Activated T-helper 2 cell treated with anti-CD3 and anti-CD28 coated beads, Interferon-gamma antibody, Interleukin-2, Interleukin-4, amounts not matched to agents 10 μg/mL and 5 μg/mL and 100 μg/mL, durations not matched to agents 14 hours and 24 hours and 36 hours (primary cell): ENCODE measurements at regions not wholly inside any gene's neighbourhood (a gene's known extent, or its start where the extent isn't known, plus 50 kb on each side); places are given as distances from the start of the nearest gene placed in this dataset.

Experiments
- DNase-seq: peaks from one replicate; pipeline ENCODE4 v3.0.0; 2021; ENCODE audit warnings: low spot score
- H3K27ac Mint-ChIP-seq: one replicate; pipeline ENCODE4 v1.8.0; 2021; ENCODE audit warnings: mixed read lengths
- H3K27me3 Mint-ChIP-seq: one replicate; pipeline ENCODE4 v1.8.0; 2021; ENCODE audit warnings: low read depth, mixed read lengths
- H3K36me3 Mint-ChIP-seq: one replicate; pipeline ENCODE4 v1.8.0; 2021; ENCODE audit warnings: low read depth, mixed read lengths
- H3K4me1 Mint-ChIP-seq: one replicate; pipeline ENCODE4 v1.8.0; 2021; ENCODE audit warnings: low read depth, mixed read lengths
- H3K4me3 Mint-ChIP-seq: one replicate; pipeline ENCODE4 v1.8.0; 2021; ENCODE audit warnings: low read depth, mild to moderate bottlenecking, moderate library complexity, mixed read lengths
- H3K9me3 Mint-ChIP-seq: one replicate; pipeline ENCODE4 v1.8.0; 2021; ENCODE audit warnings: mixed read lengths
- intact Hi-C: fragments of 100-400 bp; cut with micrococcal nuclease; formaldehyde crosslinking; loops from one replicate; pipeline ENCODE4 v1.15.1; 2023

GRCh38 chr21:38965241-38965640, 159.5 kb downstream of the ETS2 start:
- Mint-ChIP-seq H3K27me3 (no peaks in the 10 kb centered on the region), H3K27ac (no peak overlapping the region), H3K9me3 (peaks cover 23% of the 10 kb centered on the region), H3K4me3 (no peak overlapping the region), H3K36me3 (peaks cover 20% of the 10 kb centered on the region), H3K4me1 (peaks cover 19% of the 10 kb centered on the region)
- intact Hi-C loops, result no loop called here
- no peak for DNase-seq

- no peak overlapping the region for H3K27ac Mint-ChIP-seq
- H3K4me1 Mint-ChIP-seq, result peaks cover 30% of the 10 kb centered on the region
- peaks cover 28% of the 10 kb centered on the region for H3K36me3 Mint-ChIP-seq
- H3K4me3 Mint-ChIP-seq, result no peak overlapping the region
- intact Hi-C loops, result no loop called here
- peaks cover 23% of the 10 kb centered on the region for H3K9me3 Mint-ChIP-seq
- no peak for DNase-seq
- H3K27me3 Mint-ChIP-seq, result no peaks in the 10 kb centered on the region
These were observed 157.3 kb downstream of the ETS2 start for GRCh38 chr21:38963006-38963405.

GRCh38 chr21:38960251-38960650, 154.5 kb downstream of the ETS2 start:
- peaks cover 23% of the 10 kb centered on the region for H3K9me3 Mint-ChIP-seq
- no peak for DNase-seq
- intact Hi-C loops, result no loop called here
- H3K4me1 Mint-ChIP-seq, result peaks cover 54% of the 10 kb centered on the region
- H3K4me3 Mint-ChIP-seq, result no peak overlapping the region
- peak overlapping the region; percentile 96 for H3K27ac Mint-ChIP-seq
- no peaks in the 10 kb centered on the region for H3K27me3 Mint-ChIP-seq
- H3K36me3 Mint-ChIP-seq, result peaks cover 28% of the 10 kb centered on the region

GRCh38 chr21:38959692-38960061, 153.9 kb downstream of the ETS2 start:
- H3K27ac Mint-ChIP-seq, result peak overlapping the region; percentile 96
- H3K4me3 Mint-ChIP-seq, result no peak overlapping the region
- H3K4me1 Mint-ChIP-seq, result peaks cover 60% of the 10 kb centered on the region
- H3K36me3 Mint-ChIP-seq, result peaks cover 28% of the 10 kb centered on the region
- H3K27me3 Mint-ChIP-seq, result no peaks in the 10 kb centered on the region
- no peak for DNase-seq
- peaks cover 23% of the 10 kb centered on the region for H3K9me3 Mint-ChIP-seq
- intact Hi-C loops, result loop anchor here (1.0 to 2.0 kb wide), 6 partner anchors 21 to 191 kb away; partner anchors contain the start of gene ETS2

- Mint-ChIP-seq H3K4me1 (peaks cover 64% of the 10 kb centered on the region), H3K27ac (peak overlapping the region; percentile 96), H3K4me3 (peak overlapping the region; percentile 61), H3K9me3 (peaks cover 23% of the 10 kb centered on the region), H3K27me3 (no peaks in the 10 kb centered on the region), H3K36me3 (peaks cover 28% of the 10 kb centered on the region)
- intact Hi-C loops, result loop anchor here (1.0 to 2.0 kb wide), 6 partner anchors 20 to 191 kb away; partner anchors contain the start of gene ETS2
- no peak for DNase-seq
These were observed 153.4 kb downstream of the ETS2 start for GRCh38 chr21:38958940-38959691.

- H3K4me3 Mint-ChIP-seq, result no peak overlapping the region
- H3K9me3 Mint-ChIP-seq, result peaks cover 23% of the 10 kb centered on the region
- no peak for DNase-seq
- peaks cover 28% of the 10 kb centered on the region for H3K36me3 Mint-ChIP-seq
- intact Hi-C loops, result loop anchor here (2.0 kb wide), 3 partner anchors 20 to 120 kb away; no protein-coding TSS in a partner anchor
- peak overlapping the region; percentile 96 for H3K27ac Mint-ChIP-seq
- H3K4me1 Mint-ChIP-seq, result peaks cover 66% of the 10 kb centered on the region
- H3K27me3 Mint-ChIP-seq, result no peaks in the 10 kb centered on the region
These were observed 152.6 kb downstream of the ETS2 start for GRCh38 chr21:38958323-38958705.

- Mint-ChIP-seq H3K9me3 (peaks cover 22% of the 10 kb centered on the region), H3K36me3 (peaks cover 26% of the 10 kb centered on the region), H3K27ac (peak overlapping the region; percentile 96), H3K4me1 (peaks cover 66% of the 10 kb centered on the region), H3K27me3 (no peaks in the 10 kb centered on the region), H3K4me3 (no peak overlapping the region)
- DNase-seq, result no peak
- intact Hi-C loops, result loop anchor here (2.0 kb wide), 3 partner anchors 19 to 119 kb away; no protein-coding TSS in a partner anchor
These were observed 152.0 kb downstream of the ETS2 start for GRCh38 chr21:38957575-38958322.

GRCh38 chr21:38956856-38957571, 151.3 kb downstream of the ETS2 start:
- Mint-ChIP-seq H3K27me3 (no peaks in the 10 kb centered on the region), H3K4me3 (no peak overlapping the region), H3K4me1 (peaks cover 66% of the 10 kb centered on the region), H3K9me3 (peaks cover 22% of the 10 kb centered on the region), H3K36me3 (peaks cover 19% of the 10 kb centered on the region), H3K27ac (peak overlapping the region; percentile 96)
- intact Hi-C loops, result no loop called here
- DNase-seq, result no peak

GRCh38 chr21:38956521-38956855, 150.8 kb downstream of the ETS2 start:
- H3K27me3 Mint-ChIP-seq, result no peaks in the 10 kb centered on the region
- intact Hi-C loops, result no loop called here
- H3K9me3 Mint-ChIP-seq, result peaks cover 17% of the 10 kb centered on the region

GRCh38 chr21:38956007-38956406, 150.3 kb downstream of the ETS2 start:
- no peaks in the 10 kb centered on the region for H3K27me3 Mint-ChIP-seq
- peaks cover 15% of the 10 kb centered on the region for H3K9me3 Mint-ChIP-seq
- no peak overlapping the region for H3K27ac Mint-ChIP-seq

More at GRCh38 chr21:38956521-38956855, 150.8 kb downstream of the ETS2 start:
- DNase-seq, result no peak
- peaks cover 63% of the 10 kb centered on the region for H3K4me1 Mint-ChIP-seq
- H3K4me3 Mint-ChIP-seq, result no peak overlapping the region
- peaks cover 15% of the 10 kb centered on the region for H3K36me3 Mint-ChIP-seq
- H3K27ac Mint-ChIP-seq, result no peak overlapping the region

GRCh38 chr21:38955495-38955894, 149.8 kb downstream of the ETS2 start:
- intact Hi-C loops, result no loop called here
- H3K4me3 Mint-ChIP-seq, result no peak overlapping the region
- peaks cover 58% of the 10 kb centered on the region for H3K4me1 Mint-ChIP-seq
- no peak overlapping the region for H3K27ac Mint-ChIP-seq
- DNase-seq, result no peak
- peaks cover 9% of the 10 kb centered on the region for H3K36me3 Mint-ChIP-seq
- no peaks in the 10 kb centered on the region for H3K27me3 Mint-ChIP-seq
- peaks cover 13% of the 10 kb centered on the region for H3K9me3 Mint-ChIP-seq

More at GRCh38 chr21:38956007-38956406, 150.3 kb downstream of the ETS2 start:
- DNase-seq, result no peak
- Mint-ChIP-seq H3K4me1 (peaks cover 63% of the 10 kb centered on the region), H3K36me3 (peaks cover 14% of the 10 kb centered on the region), H3K4me3 (no peak overlapping the region)
- intact Hi-C loops, result no loop called here

- intact Hi-C loops, result no loop called here
- H3K9me3 Mint-ChIP-seq, result peaks cover 19% of the 10 kb centered on the region
- no peak overlapping the region for H3K27ac Mint-ChIP-seq
- no peak overlapping the region for H3K4me3 Mint-ChIP-seq
- H3K36me3 Mint-ChIP-seq, result peaks cover 10% of the 10 kb centered on the region
- no peaks in the 10 kb centered on the region for H3K27me3 Mint-ChIP-seq
- DNase-seq, result no peak
- peaks cover 51% of the 10 kb centered on the region for H3K4me1 Mint-ChIP-seq
These were observed 148.9 kb downstream of the ETS2 start for GRCh38 chr21:38954588-38955004.
